ENCODE measurements at regions not wholly inside any gene's neighbourhood (a gene's known extent, or its start where the extent isn't known, plus 50 kb on each side); places are given as distances from the start of the nearest gene placed in this dataset.
A peak's percentile ranks its signal among the peaks of the same experiment; 100 is the strongest.
"Not testable (repeated sequence)": the region's sequence is repeated elsewhere in the genome, so short reads cannot be mapped to it uniquely, and the experiment has no call there.

- no peak for DNase-seq (ENCODE audit: low spot score)
Observed at GRCh38 chr9:117775591-117775990, 71.4 kb downstream of the TLR4 start.

GRCh38 chr9:117777823-117778222, 73.6 kb downstream of the TLR4 start:
- DNase-seq (ENCODE audit: low spot score), result no peak

GRCh38 chr9:117779760-117780159, 75.6 kb downstream of the TLR4 start:
- no peak for DNase-seq (ENCODE audit: low spot score)

GRCh38 chr9:117782931-117783788, 79.0 kb downstream of the TLR4 start:
- DNase-seq (ENCODE audit: low spot score), result peak; percentile 60

- peak; percentile 6 for DNase-seq (ENCODE audit: low spot score)
Observed at GRCh38 chr9:117783828-117784227, 79.6 kb downstream of the TLR4 start.

- DNase-seq (ENCODE audit: low spot score), result no peak
Observed at GRCh38 chr9:117784996-117785395, 80.8 kb downstream of the TLR4 start.

GRCh38 chr9:117787746-117788145, 83.5 kb downstream of the TLR4 start:
- no peak for DNase-seq (ENCODE audit: low spot score)

- no peak for DNase-seq (ENCODE audit: low spot score)
Observed at GRCh38 chr9:117795271-117795670, 91.1 kb downstream of the TLR4 start.

- no peak for DNase-seq (ENCODE audit: low spot score)
Observed at GRCh38 chr9:117796681-117797080, 92.5 kb downstream of the TLR4 start.

- no peak for DNase-seq (ENCODE audit: low spot score)
Observed at GRCh38 chr9:117800389-117800788, 96.2 kb downstream of the TLR4 start.

- no peak for DNase-seq (ENCODE audit: low spot score)
Observed at GRCh38 chr9:117809751-117810150, 105.5 kb downstream of the TLR4 start.

- DNase-seq (ENCODE audit: low spot score), result no peak
Observed at GRCh38 chr9:117815315-117815714, 111.1 kb downstream of the TLR4 start.

GRCh38 chr9:117815948-117816347, 111.7 kb downstream of the TLR4 start:
- no peak for DNase-seq (ENCODE audit: low spot score)

GRCh38 chr9:117821954-117822353, 117.8 kb downstream of the TLR4 start:
- DNase-seq (ENCODE audit: low spot score), result no peak

GRCh38 chr9:117823576-117823975, 119.4 kb downstream of the TLR4 start:
- no peak for DNase-seq (ENCODE audit: low spot score)

GRCh38 chr9:117825609-117826347, 121.6 kb downstream of the TLR4 start:
- DNase-seq (ENCODE audit: low spot score), result no peak

GRCh38 chr9:117826837-117827236, 122.6 kb downstream of the TLR4 start:
- DNase-seq (ENCODE audit: low spot score), result no peak

GRCh38 chr9:117827456-117827855, 123.3 kb downstream of the TLR4 start:
- no peak for DNase-seq (ENCODE audit: low spot score)

- no peak for DNase-seq (ENCODE audit: low spot score)
Observed at GRCh38 chr9:117828466-117828865, 124.3 kb downstream of the TLR4 start.

- DNase-seq (ENCODE audit: low spot score), result no peak
Observed at GRCh38 chr9:117835798-117836197, 131.6 kb downstream of the TLR4 start.

GRCh38 chr9:117839862-117840261, 135.7 kb downstream of the TLR4 start:
- no peak for DNase-seq (ENCODE audit: low spot score)

GRCh38 chr9:117851836-117852461, 147.7 kb downstream of the TLR4 start:
- not testable (repeated sequence) for DNase-seq (ENCODE audit: low spot score)

All from HT-29 (cell line).